Caco-2 (cell line): ENCODE measurements at regions not wholly inside any gene's neighbourhood (a gene's known extent, or its start where the extent isn't known, plus 50 kb on each side); places are given as distances from the start of the nearest gene placed in this dataset.

Source experiments
- BruUV-seq: library from RNA; stranded (reverse); fragments of 400-500 nt; replicated peaks from 2 replicates; lab custom pipeline; 2021; lab: Mats Ljungman, UMichigan
- CTCF ChIA-PET: fragments of 300-600 bp; sonication (Branson Sonifier 250); formaldehyde crosslinking; loops from one replicate; lab custom pipeline; 2022; ENCODE audit warnings: antibody characterized with exemption; lab: Charles Lee
- POLR2A ChIA-PET: fragments of 300-600 bp; sonication (Branson Sonifier 250); formaldehyde crosslinking; loops from one replicate; lab custom pipeline; 2022; ENCODE audit warnings: antibody characterized with exemption; lab: Charles Lee
- DNase-seq, 2 experiments: peaks; one replicate each; pipeline versions ENCODE4 v3.0.0 to v3.0.0-alpha.2; 2020 to 2022
- H3K27me3 ChIP-seq: replicated peaks from 2 replicates; pipeline ENCODE4 v1.6.0; 2011; ENCODE audit warnings: low read length; ENCODE audit not compliant: control insufficient read depth, insufficient read depth
- H3K36me3 ChIP-seq: 2 replicates; pipeline ENCODE4 v1.5.1; 2011; ENCODE audit warnings: low read length; ENCODE audit not compliant: control insufficient read depth, insufficient read depth
- H3K4me1 ChIP-seq: fragments of 250-450 bp; sonication (Bioruptor Pico); 2 replicates; pipeline ENCODE4 v1.5.1; 2020; ENCODE audit warnings: mild to moderate bottlenecking
- H3K4me3 ChIP-seq: 2 replicates; pipeline ENCODE4 v1.5.1; 2011; ENCODE audit warnings: low read depth, mild to moderate bottlenecking, control low read depth, low read length
- H3K9me3 ChIP-seq: fragments of 250-450 bp; sonication (Bioruptor Pico); 2 replicates; pipeline ENCODE4 v1.5.1; 2020; ENCODE audit warnings: mild to moderate bottlenecking, moderate library complexity
- H3K27ac Mint-ChIP-seq: one replicate; pipeline ENCODE4 v1.8.0; 2022; ENCODE audit warnings: mixed read lengths; ENCODE audit not compliant: unreplicated experiment
- H3K27me3 Mint-ChIP-seq: one replicate; pipeline ENCODE4 v1.8.0; 2022; ENCODE audit warnings: mixed read lengths; ENCODE audit not compliant: insufficient read depth, unreplicated experiment
- H3K36me3 Mint-ChIP-seq: one replicate; pipeline ENCODE4 v1.8.0; 2022; ENCODE audit warnings: mild to moderate bottlenecking, mixed read lengths; ENCODE audit not compliant: insufficient read depth, unreplicated experiment
- H3K4me1 Mint-ChIP-seq: one replicate; pipeline ENCODE4 v1.8.0; 2022; ENCODE audit warnings: low read depth, mixed read lengths; ENCODE audit not compliant: unreplicated experiment
- H3K4me3 Mint-ChIP-seq: one replicate; pipeline ENCODE4 v1.8.0; 2022; ENCODE audit warnings: mild to moderate bottlenecking, moderate library complexity, mixed read lengths; ENCODE audit not compliant: unreplicated experiment
- H3K9me3 Mint-ChIP-seq: one replicate; pipeline ENCODE4 v1.8.0; 2022; ENCODE audit warnings: mixed read lengths; ENCODE audit not compliant: unreplicated experiment
- intact Hi-C: fragments of 100-400 bp; cut with micrococcal nuclease; formaldehyde crosslinking; loops from one replicate; pipeline ENCODE4 v1.10.0; 2022; ENCODE audit not compliant: unreplicated experiment
- TF ChIP-seq, protein P1 (sequence below), 2 experiments: fragments of 200-600 bp in 1 of 2; IDR thresholded peaks; 1 replicate in 1 of 2; 2 replicates in 1 of 2; pipeline versions ENCODE4 v1.5.1 to v1.8.0; 2011 to 2022; ENCODE audit warnings: antibody characterized with exemption in 1 of 2, control low read depth in 1 of 2, inconsistent platforms in 1 of 2, low read depth in 1 of 2, low read length in 1 of 2, mild to moderate bottlenecking in 1 of 2, moderate library complexity in 1 of 2; ENCODE audit not compliant: insufficient read depth in 1 of 2, severe bottlenecking in 1 of 2, unreplicated experiment in 1 of 2

- Histone ChIP-seq H3K4me3 (no peak overlapping the region), H3K4me1 (no peaks in the 10 kb centered on the region), H3K36me3 (no peaks in the 10 kb centered on the region), H3K27me3 (no peaks in the 10 kb centered on the region), H3K9me3 (no peaks in the 10 kb centered on the region)
- POLR2A ChIA-PET = no interaction called here
- no peaks in the 10 kb centered on the region for H3K27me3 Mint-ChIP-seq
- H3K4me3 Mint-ChIP-seq = no peak overlapping the region
- H3K36me3 Mint-ChIP-seq = no peaks in the 10 kb centered on the region
- H3K4me1 Mint-ChIP-seq = no peaks in the 10 kb centered on the region
- intact Hi-C loops = no loop called here
- DNase-seq = no peak
- no peak overlapping the region for H3K27ac Mint-ChIP-seq
- no peaks in the 10 kb centered on the region for H3K9me3 Mint-ChIP-seq
- CTCF ChIA-PET = no interaction called here
- no TSS peak for BruUV-seq
- TF ChIP-seq, protein P1, sequence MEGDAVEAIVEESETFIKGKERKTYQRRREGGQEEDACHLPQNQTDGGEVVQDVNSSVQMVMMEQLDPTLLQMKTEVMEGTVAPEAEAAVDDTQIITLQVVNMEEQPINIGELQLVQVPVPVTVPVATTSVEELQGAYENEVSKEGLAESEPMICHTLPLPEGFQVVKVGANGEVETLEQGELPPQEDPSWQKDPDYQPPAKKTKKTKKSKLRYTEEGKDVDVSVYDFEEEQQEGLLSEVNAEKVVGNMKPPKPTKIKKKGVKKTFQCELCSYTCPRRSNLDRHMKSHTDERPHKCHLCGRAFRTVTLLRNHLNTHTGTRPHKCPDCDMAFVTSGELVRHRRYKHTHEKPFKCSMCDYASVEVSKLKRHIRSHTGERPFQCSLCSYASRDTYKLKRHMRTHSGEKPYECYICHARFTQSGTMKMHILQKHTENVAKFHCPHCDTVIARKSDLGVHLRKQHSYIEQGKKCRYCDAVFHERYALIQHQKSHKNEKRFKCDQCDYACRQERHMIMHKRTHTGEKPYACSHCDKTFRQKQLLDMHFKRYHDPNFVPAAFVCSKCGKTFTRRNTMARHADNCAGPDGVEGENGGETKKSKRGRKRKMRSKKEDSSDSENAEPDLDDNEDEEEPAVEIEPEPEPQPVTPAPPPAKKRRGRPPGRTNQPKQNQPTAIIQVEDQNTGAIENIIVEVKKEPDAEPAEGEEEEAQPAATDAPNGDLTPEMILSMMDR (IDR thresholded peaks at IDR 0.05; ENCODE audit: insufficient read depth in 1 of 2, low read depth in 1 of 2, low read length in 1 of 2, severe bottlenecking in 1 of 2, unreplicated experiment in 1 of 2) = no peak
Measured at GRCh38 chr3:4044619-4045018, 245.4 kb downstream of the LRRN1 start.

GRCh38 chr3:4045756-4046155 is 246.5 kb downstream of the LRRN1 start:
- no peaks in the 10 kb centered on the region for H3K36me3 ChIP-seq
- H3K4me1 ChIP-seq = no peaks in the 10 kb centered on the region
- no peak overlapping the region for H3K4me3 ChIP-seq
- H3K4me3 Mint-ChIP-seq = no peak overlapping the region
- ChIA-PET CTCF (no interaction called here), POLR2A (no interaction called here)
- H3K27me3 Mint-ChIP-seq = no peaks in the 10 kb centered on the region
- H3K36me3 Mint-ChIP-seq = no peaks in the 10 kb centered on the region
- intact Hi-C loops = no loop called here
- H3K9me3 ChIP-seq = no peaks in the 10 kb centered on the region
- H3K27ac Mint-ChIP-seq = no peak overlapping the region
- no TSS peak for BruUV-seq
- H3K9me3 Mint-ChIP-seq = no peaks in the 10 kb centered on the region
- DNase-seq = no peak
- no peaks in the 10 kb centered on the region for H3K27me3 ChIP-seq
- H3K4me1 Mint-ChIP-seq = no peaks in the 10 kb centered on the region
- TF ChIP-seq, protein P1 (IDR thresholded peaks at IDR 0.05; ENCODE audit: insufficient read depth in 1 of 2, low read depth in 1 of 2, low read length in 1 of 2, severe bottlenecking in 1 of 2, unreplicated experiment in 1 of 2) = no peak

DNA sequence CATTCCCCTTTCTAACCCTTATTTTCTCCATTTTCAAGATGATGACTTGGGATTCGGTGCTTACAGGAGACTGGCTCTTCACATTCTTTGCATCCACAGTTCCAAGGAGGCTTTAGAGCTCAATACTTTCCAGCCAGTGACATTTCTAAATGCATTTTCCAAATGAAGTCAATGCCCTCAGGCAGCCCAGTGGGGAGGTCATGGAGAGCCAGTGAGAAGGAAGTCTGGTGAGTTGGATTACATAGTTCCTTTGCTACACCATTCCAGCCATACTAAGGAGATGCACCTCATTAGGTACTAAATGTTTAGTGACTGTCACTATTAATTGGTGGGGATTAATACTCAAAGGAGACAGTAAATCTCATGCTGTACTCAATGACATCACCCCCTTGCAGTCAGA is 248.1 kb downstream of the LRRN1 start:
- POLR2A ChIA-PET = no interaction called here
- no peak overlapping the region for H3K4me3 Mint-ChIP-seq

More for the DNA sequence above, 248.1 kb downstream of the LRRN1 start:
- TF ChIP-seq, protein P1 (IDR thresholded peaks at IDR 0.05; ENCODE audit: insufficient read depth in 1 of 2, low read depth in 1 of 2, low read length in 1 of 2, severe bottlenecking in 1 of 2, unreplicated experiment in 1 of 2) = no peak
- intact Hi-C loops = no loop called here
- no peaks in the 10 kb centered on the region for H3K4me1 ChIP-seq
- H3K9me3 Mint-ChIP-seq = no peaks in the 10 kb centered on the region
- no peak overlapping the region for H3K4me3 ChIP-seq
- no peaks in the 10 kb centered on the region for H3K4me1 Mint-ChIP-seq
- no peaks in the 10 kb centered on the region for H3K27me3 ChIP-seq
- H3K36me3 ChIP-seq = no peaks in the 10 kb centered on the region
- no peak overlapping the region for H3K27ac Mint-ChIP-seq
- no peaks in the 10 kb centered on the region for H3K27me3 Mint-ChIP-seq
- DNase-seq = no peak
- CTCF ChIA-PET = no interaction called here
- H3K9me3 ChIP-seq = no peaks in the 10 kb centered on the region
- BruUV-seq = no TSS peak
- no peaks in the 10 kb centered on the region for H3K36me3 Mint-ChIP-seq
